HEK293 (cell line): ENCODE measurements at regions not wholly inside any gene's neighbourhood (a gene's known extent, or its start where the extent isn't known, plus 50 kb on each side); places are given as distances from the start of the nearest gene placed in this dataset.

Experiments
- CTCF ChIA-PET: fragments of 350-600 bp; formaldehyde crosslinking; extraction: SDS; loops from one replicate; lab custom pipeline; 2021; ENCODE audit warnings: antibody characterized with exemption; lab: Yijun Ruan, JAX
- POLR2A ChIA-PET: fragments of 300-600 bp; formaldehyde crosslinking; extraction: SDS; loops from one replicate; lab custom pipeline; 2020; ENCODE audit warnings: antibody characterized with exemption, inconsistent platforms; lab: Yijun Ruan, JAX
- H3K27ac ChIP-seq: fragments of 200-500 bp; sonication (Bioruptor generic); 2 replicates; pipeline ENCODE4 v1.5.1; 2014; ENCODE audit warnings: low read depth, low read length, control low read depth, inconsistent platforms; ENCODE audit errors: extremely low read depth
- H3K36me3 ChIP-seq, 2 experiments: fragments of 200-500 bp in 1 of 2; sonication (Bioruptor generic) in 1 of 2; 1 replicate in 1 of 2; 2 replicates in 1 of 2; pipeline ENCODE4 v1.5.1; 2014 to 2017; ENCODE audit warnings: inconsistent platforms in 2 of 2, low read length in 2 of 2; ENCODE audit not compliant: control insufficient read depth in 2 of 2, insufficient read depth in 1 of 2
- H3K4me1 ChIP-seq: fragments of 200-500 bp; sonication (Bioruptor generic); 2 replicates; pipeline ENCODE4 v1.5.1; 2014; ENCODE audit warnings: mild to moderate bottlenecking, low read length, inconsistent platforms; ENCODE audit not compliant: control insufficient read depth, insufficient read depth
- H3K4me3 ChIP-seq: 2 replicates; pipeline ENCODE4 v1.5.1; 2011; ENCODE audit warnings: low read depth, mild to moderate bottlenecking, control low read depth, low read length, moderate library complexity
- H3K9me3 ChIP-seq: fragments of 200-500 bp; sonication (Bioruptor generic); 2 replicates; pipeline ENCODE4 v1.5.1; 2014; ENCODE audit warnings: low read depth, low read length, inconsistent platforms; ENCODE audit not compliant: control insufficient read depth, insufficient read depth
- CTCF ChIP-seq: fragments of 450-650 bp; formaldehyde crosslinking; IDR thresholded peaks from 2 replicates; pipeline ENCODE4 v1.5.1; 2016; ENCODE audit warnings: missing biosample characterization, missing genetic modification characterization
- EGR2 ChIP-seq: fragments of 450-650 bp; formaldehyde crosslinking; IDR thresholded peaks from 2 replicates; pipeline ENCODE4 v1.5.1; 2016; ENCODE audit warnings: low read depth, missing biosample characterization, missing genetic modification characterization
- HOXD13 ChIP-seq: sonication (generic); formaldehyde crosslinking; IDR thresholded peaks from 2 replicates; pipeline ENCODE4 v1.8.0; 2022; ENCODE audit warnings: missing genetic modification reagents, borderline replicate concordance
- PBX3 ChIP-seq: sonication (generic); formaldehyde crosslinking; IDR thresholded peaks from 2 replicates; pipeline ENCODE4 v1.8.1; 2022; ENCODE audit warnings: mild to moderate bottlenecking, moderate library complexity, missing genetic modification reagents
- PRDM10 ChIP-seq: fragments of 450-650 bp; formaldehyde crosslinking; IDR thresholded peaks from 2 replicates; pipeline ENCODE4 v1.5.1; 2016; ENCODE audit warnings: missing biosample characterization, missing genetic modification characterization
- TCF7L2 ChIP-seq: IDR thresholded peaks from 2 replicates; pipeline ENCODE4 v1.6.1; 2011; ENCODE audit warnings: low read depth, mild to moderate bottlenecking, inconsistent platforms, low read length, moderate library complexity, borderline replicate concordance
- ZNF146 ChIP-seq: fragments of 450-650 bp; formaldehyde crosslinking; IDR thresholded peaks from 2 replicates; pipeline ENCODE4 v1.5.1; 2016; ENCODE audit warnings: missing biosample characterization, missing genetic modification characterization
- ZNF148 ChIP-seq: fragments of 450-650 bp; formaldehyde crosslinking; IDR thresholded peaks from 2 replicates; pipeline ENCODE4 v1.5.0; 2017; ENCODE audit warnings: missing biosample characterization, missing genetic modification characterization, borderline replicate concordance
- ZNF174 ChIP-seq: fragments of 450-650 bp; formaldehyde crosslinking; IDR thresholded peaks from 2 replicates; pipeline ENCODE4 v1.5.0; 2017; ENCODE audit warnings: missing biosample characterization, mild to moderate bottlenecking, missing genetic modification characterization
- ZNF2 ChIP-seq: fragments of 450-650 bp; formaldehyde crosslinking; IDR thresholded peaks from 2 replicates; pipeline ENCODE4 v1.5.1; 2016; ENCODE audit warnings: missing biosample characterization, missing genetic modification characterization
- ZNF23 ChIP-seq: fragments of 450-650 bp; formaldehyde crosslinking; IDR thresholded peaks from 2 replicates; pipeline ENCODE4 v1.5.1; 2016; ENCODE audit warnings: missing biosample characterization, missing genetic modification characterization, borderline replicate concordance
- ZNF292 ChIP-seq: fragments of 450-650 bp; formaldehyde crosslinking; IDR thresholded peaks from 2 replicates; pipeline ENCODE4 v1.5.1; 2016; ENCODE audit warnings: low read depth, missing biosample characterization, missing genetic modification characterization, borderline replicate concordance
- ZNF366 ChIP-seq: fragments of 450-650 bp; formaldehyde crosslinking; conservative IDR thresholded peaks from 2 replicates; pipeline ENCODE4 v1.5.1; 2016; ENCODE audit warnings: missing biosample characterization, missing genetic modification characterization
- ZNF37A ChIP-seq: fragments of 450-650 bp; IDR thresholded peaks from 2 replicates; pipeline ENCODE4 v1.5.1; 2018; ENCODE audit warnings: missing biosample characterization, missing genetic modification characterization
- ZNF391 ChIP-seq: fragments of 450-650 bp; formaldehyde crosslinking; IDR thresholded peaks from 2 replicates; pipeline ENCODE4 v1.5.1; 2016; ENCODE audit warnings: low read depth, missing biosample characterization, missing genetic modification characterization, borderline replicate concordance
- ZNF513 ChIP-seq: fragments of 450-650 bp; IDR thresholded peaks from 2 replicates; pipeline ENCODE4 v1.5.1; 2018; ENCODE audit warnings: missing biosample characterization, missing genetic modification characterization
- ZNF544 ChIP-seq: fragments of 450-650 bp; formaldehyde crosslinking; IDR thresholded peaks from 2 replicates; pipeline ENCODE4 v1.5.0; 2017; ENCODE audit warnings: missing biosample characterization, missing genetic modification characterization
- ZNF549 ChIP-seq: fragments of 450-650 bp; IDR thresholded peaks from 2 replicates; pipeline ENCODE4 v1.5.1; 2018; ENCODE audit warnings: missing biosample characterization, missing genetic modification characterization, mild to moderate bottlenecking, inconsistent platforms, moderate library complexity
- ZNF596 ChIP-seq: fragments of 450-650 bp; IDR thresholded peaks from 2 replicates; pipeline ENCODE4 v1.5.0; 2018; ENCODE audit warnings: missing biosample characterization, mild to moderate bottlenecking, missing genetic modification characterization, moderate library complexity
- ZNF600 ChIP-seq: fragments of 450-650 bp; formaldehyde crosslinking; IDR thresholded peaks from 2 replicates; pipeline ENCODE4 v1.5.1; 2016; ENCODE audit warnings: missing biosample characterization, missing genetic modification characterization
- ZNF701 ChIP-seq: fragments of 450-650 bp; formaldehyde crosslinking; IDR thresholded peaks from 2 replicates; pipeline ENCODE4 v1.5.1; 2016; ENCODE audit warnings: missing biosample characterization, missing genetic modification characterization
- ZNF747 ChIP-seq: fragments of 450-650 bp; formaldehyde crosslinking; IDR thresholded peaks from 2 replicates; pipeline ENCODE4 v1.5.1; 2016; ENCODE audit warnings: missing biosample characterization, missing genetic modification characterization
- ZNF768 ChIP-seq: fragments of 450-650 bp; formaldehyde crosslinking; IDR thresholded peaks from 2 replicates; pipeline ENCODE4 v1.5.1; 2018; ENCODE audit warnings: missing biosample characterization, mild to moderate bottlenecking, missing genetic modification characterization
- ZNF777 ChIP-seq: fragments of 450-650 bp; formaldehyde crosslinking; IDR thresholded peaks from 2 replicates; pipeline ENCODE4 v1.5.1; 2017; ENCODE audit warnings: missing biosample characterization, missing genetic modification characterization, borderline replicate concordance
- ZSCAN18 ChIP-seq: fragments of 450-650 bp; formaldehyde crosslinking; IDR thresholded peaks from 2 replicates; pipeline ENCODE4 v1.5.1; 2016; ENCODE audit warnings: missing biosample characterization, missing genetic modification characterization

- CTCF ChIA-PET: interaction anchor here (1.0 kb wide), 1 partner anchor 11 kb away, joined by 3 read pairs; no protein-coding TSS in a partner anchor
- no peak for TF ChIP-seq CTCF (tag by site-specific recombination)
- no peak for TF ChIP-seq ZNF549 (tag by site-specific recombination)
- TF ChIP-seq ZNF701 (tag by site-specific recombination): no peak
- TF ChIP-seq ZNF23 (tag by site-specific recombination): no peak
- no peak for TF ChIP-seq ZSCAN18 (tag by site-specific recombination)
- TF ChIP-seq ZNF366: no peak
- no peak for TF ChIP-seq ZNF600 (tag by site-specific recombination)
- no peak for TF ChIP-seq ZNF747 (tag by site-specific recombination)
- no peak for TF ChIP-seq ZNF544 (tag by site-specific recombination)
- no peak for TF ChIP-seq EGR2
- no peak for TF ChIP-seq ZNF391 (tag by site-specific recombination)
- no peak for TF ChIP-seq PRDM10 (tag by site-specific recombination)
- TF ChIP-seq ZNF174: no peak
- no peak for TF ChIP-seq ZNF146
- no peak for TF ChIP-seq ZNF292 (tag by site-specific recombination)
- POLR2A ChIA-PET: no interaction called here
Measured at GRCh38 chr1:70778934-70779333, 268.7 kb downstream of the PTGER3 start.

GRCh38 chr1:70779571-70779970 is 268.0 kb downstream of the PTGER3 start:
- no peak overlapping the region for H3K27ac ChIP-seq
- no peaks in the 10 kb centered on the region for H3K9me3 ChIP-seq
- CTCF ChIA-PET: interaction anchor here (1.0 kb wide), 1 partner anchor 10 kb away, joined by 3 read pairs; no protein-coding TSS in a partner anchor
- no peak for TF ChIP-seq ZNF777 (tag by site-specific recombination)
- TF ChIP-seq ZNF596 (tag by site-specific recombination): no peak
- TF ChIP-seq PBX3 (CRISPR knock-in tag): no peak
- no peak for TF ChIP-seq ZNF768 (tag by site-specific recombination)
- no peak for TF ChIP-seq ZNF513 (tag by site-specific recombination)
- TF ChIP-seq ZNF148: no peak
- TF ChIP-seq ZNF2 (tag by site-specific recombination): no peak
- no peak for TF ChIP-seq HOXD13 (CRISPR knock-in tag)
- no peak for TF ChIP-seq TCF7L2
- TF ChIP-seq ZNF37A: no peak

More at GRCh38 chr1:70778934-70779333, 268.7 kb downstream of the PTGER3 start:
- Histone ChIP-seq H3K4me1 (no peaks in the 10 kb centered on the region), H3K4me3 (no peak overlapping the region), H3K27ac (no peak overlapping the region), H3K9me3 (no peaks in the 10 kb centered on the region), H3K36me3 (no peaks in the 10 kb centered on the region)

More at GRCh38 chr1:70779571-70779970, 268.0 kb downstream of the PTGER3 start:
- Histone ChIP-seq H3K36me3 (no peaks in the 10 kb centered on the region), H3K4me1 (no peaks in the 10 kb centered on the region), H3K4me3 (no peak overlapping the region)
- POLR2A ChIA-PET: no interaction called here
